WI38 (cell line): ENCODE measurements at regions not wholly inside any gene's neighbourhood (a gene's known extent, or its start where the extent isn't known, plus 50 kb on each side); places are given as distances from the start of the nearest gene placed in this dataset.

Experiments used
- H3K4me3 ChIP-seq: 2 replicates; pipeline ENCODE4 v1.5.1; 2011; ENCODE audit warnings: low read depth, mild to moderate bottlenecking, control low read depth, low read length
- TF ChIP-seq, protein P1 (sequence below): IDR thresholded peaks from 2 replicates; pipeline ENCODE4 v1.5.1; 2012; ENCODE audit warnings: low read depth, mild to moderate bottlenecking, control low read depth, low read length

DNA sequence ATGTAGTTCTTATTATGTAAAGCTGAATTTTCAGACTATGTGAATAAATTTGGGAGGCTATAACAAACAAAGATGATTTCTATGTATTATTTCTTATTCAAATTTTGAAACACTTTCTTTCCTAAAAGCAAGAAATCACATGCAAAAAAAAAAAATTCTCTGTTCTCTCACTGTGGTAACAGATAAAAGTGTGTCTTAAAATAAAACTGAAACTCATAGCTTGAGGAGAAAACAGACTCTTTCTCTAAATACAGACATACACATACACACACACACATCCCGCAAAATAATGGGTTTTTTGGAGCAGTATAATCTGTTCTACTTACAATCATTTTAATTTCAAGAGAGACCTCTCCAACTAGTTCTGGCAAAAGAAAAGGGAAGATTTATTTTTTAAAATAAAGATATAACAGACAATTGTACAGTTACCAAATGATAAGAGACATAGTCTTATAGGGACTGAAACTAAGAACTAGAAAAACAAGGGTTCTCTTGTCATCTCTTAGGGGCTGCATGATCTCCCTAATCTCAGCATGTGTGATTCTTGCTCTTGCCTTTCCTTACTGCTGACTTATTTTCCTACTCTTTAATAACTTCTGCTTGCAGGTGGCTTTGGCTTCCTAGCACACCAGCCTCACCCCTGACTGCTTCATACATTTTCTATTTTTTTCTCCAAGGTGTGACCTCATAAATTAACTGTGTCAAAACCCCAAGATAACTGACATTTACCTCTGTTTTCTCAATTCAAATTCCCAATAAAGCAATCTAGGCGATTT lies 483.5 kb upstream of the POT1 start:
- TF ChIP-seq, protein P1, sequence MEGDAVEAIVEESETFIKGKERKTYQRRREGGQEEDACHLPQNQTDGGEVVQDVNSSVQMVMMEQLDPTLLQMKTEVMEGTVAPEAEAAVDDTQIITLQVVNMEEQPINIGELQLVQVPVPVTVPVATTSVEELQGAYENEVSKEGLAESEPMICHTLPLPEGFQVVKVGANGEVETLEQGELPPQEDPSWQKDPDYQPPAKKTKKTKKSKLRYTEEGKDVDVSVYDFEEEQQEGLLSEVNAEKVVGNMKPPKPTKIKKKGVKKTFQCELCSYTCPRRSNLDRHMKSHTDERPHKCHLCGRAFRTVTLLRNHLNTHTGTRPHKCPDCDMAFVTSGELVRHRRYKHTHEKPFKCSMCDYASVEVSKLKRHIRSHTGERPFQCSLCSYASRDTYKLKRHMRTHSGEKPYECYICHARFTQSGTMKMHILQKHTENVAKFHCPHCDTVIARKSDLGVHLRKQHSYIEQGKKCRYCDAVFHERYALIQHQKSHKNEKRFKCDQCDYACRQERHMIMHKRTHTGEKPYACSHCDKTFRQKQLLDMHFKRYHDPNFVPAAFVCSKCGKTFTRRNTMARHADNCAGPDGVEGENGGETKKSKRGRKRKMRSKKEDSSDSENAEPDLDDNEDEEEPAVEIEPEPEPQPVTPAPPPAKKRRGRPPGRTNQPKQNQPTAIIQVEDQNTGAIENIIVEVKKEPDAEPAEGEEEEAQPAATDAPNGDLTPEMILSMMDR = no peak
- H3K4me3 ChIP-seq = no peak overlapping the region

DNA sequence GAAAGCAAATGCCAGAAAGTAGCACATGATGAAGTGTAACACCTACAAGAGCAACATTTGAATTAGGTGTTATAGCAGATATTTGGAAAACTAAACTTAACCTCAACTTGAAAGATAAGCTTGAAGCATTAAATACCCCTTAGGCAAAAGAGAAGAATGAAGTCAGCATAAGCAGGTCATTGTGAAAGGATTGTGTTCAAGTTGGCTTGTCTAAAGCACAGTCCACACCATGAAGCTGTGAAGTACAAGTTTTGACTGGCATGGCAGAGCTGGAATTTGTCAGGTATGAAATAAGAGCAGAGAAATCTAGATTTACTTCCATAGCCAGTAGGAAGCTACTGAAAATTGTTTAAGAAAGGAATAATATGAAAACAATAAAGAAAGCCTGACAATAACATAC lies 480.3 kb upstream of the POT1 start:
- TF ChIP-seq, protein P1 = no peak

DNA sequence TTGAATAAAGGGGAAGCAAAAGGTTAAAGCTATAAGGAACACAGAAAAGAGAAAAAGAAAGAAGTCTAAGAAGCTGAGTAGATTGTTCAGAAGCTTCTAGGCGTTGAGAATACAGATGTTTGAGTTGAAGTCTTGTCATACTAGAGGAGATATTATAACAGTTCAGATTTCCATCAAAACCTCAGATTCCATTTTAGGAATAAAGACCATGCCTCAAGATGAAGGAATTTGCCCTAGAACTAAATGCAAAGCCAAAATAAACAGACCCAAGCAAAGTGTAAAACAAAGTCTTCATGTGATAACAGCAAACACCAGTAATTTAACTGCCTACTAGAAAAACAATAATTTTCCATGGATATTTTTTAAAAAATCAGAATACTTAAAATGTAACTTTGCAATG lies 476.5 kb upstream of the POT1 start:
- H3K4me3 ChIP-seq = no peak overlapping the region
- TF ChIP-seq, protein P1 = no peak

More for the DNA sequence above, 480.3 kb upstream of the POT1 start:
- no peak overlapping the region for H3K4me3 ChIP-seq

DNA sequence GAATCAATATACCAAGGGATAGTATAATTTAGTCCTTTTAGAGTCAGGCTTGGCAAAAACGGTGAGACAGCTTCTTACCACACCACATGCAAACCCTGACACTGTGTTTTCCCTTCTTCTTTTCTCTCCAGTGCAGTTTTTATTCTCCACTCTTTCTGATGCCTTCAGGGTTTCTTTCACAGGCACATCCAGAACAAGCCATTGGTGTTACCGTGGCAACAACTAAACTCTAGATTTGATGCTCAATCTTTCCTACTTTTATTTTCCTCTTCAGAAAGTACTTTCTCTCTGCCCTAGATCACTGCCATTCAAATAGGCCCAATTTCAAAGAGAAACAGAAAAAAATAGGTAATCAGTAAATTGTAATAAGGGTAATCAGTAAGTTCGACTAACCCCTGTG lies 469.8 kb upstream of the POT1 start:
- no peak overlapping the region for H3K4me3 ChIP-seq
- TF ChIP-seq, protein P1 = no peak

DNA sequence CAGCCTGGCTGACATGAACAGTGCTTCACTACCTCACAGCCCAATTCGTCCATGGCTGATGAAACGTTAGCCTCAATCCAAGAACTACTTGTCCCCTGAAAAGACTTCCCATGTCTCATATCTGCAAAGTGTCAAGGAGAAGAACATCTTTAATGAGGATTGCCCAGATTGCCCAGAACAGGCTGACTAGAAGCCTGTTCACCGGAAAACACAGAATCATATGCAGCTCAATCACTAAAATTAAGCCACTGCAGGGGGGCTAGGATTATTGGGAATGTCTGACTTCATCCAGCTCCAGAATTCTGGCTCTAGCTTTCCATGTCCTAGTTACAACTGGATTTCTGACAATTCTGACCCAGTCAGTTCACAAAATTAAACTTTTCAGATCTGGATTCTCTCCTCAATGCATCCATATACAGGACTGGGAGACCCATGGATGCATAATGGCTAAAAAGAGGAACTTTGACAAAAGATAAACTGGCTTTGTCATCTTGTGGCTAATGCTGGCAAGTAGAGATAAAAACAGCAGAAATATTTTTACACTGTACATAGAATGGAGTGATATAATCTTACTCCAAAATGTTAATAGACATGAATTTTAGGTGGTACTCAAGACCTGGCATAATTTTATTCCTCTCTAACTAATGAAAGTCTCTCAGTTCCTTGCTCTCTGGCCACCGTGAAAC lies 467.0 kb upstream of the POT1 start:
- TF ChIP-seq, protein P1 = no peak
- no peak overlapping the region for H3K4me3 ChIP-seq

DNA sequence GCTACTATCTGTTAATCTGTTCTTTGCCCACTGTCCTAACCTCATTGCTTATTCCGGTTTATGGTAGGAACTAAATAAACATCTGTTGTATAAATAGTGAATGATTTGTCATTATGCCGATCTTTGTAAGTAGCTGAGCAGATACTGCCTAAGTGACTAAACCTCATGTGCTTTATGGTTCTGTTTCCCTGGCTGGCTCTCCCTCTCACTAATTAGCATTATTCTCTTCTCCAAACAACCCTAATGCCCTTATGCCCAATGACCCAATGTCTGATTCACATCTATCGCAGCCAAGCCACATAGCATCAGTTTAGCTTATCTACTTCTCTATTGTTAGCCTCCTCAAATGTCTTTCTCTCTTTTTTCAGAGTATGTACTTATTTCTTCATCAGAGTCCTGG lies 462.3 kb upstream of the POT1 start:
- H3K4me3 ChIP-seq = no peak overlapping the region
- TF ChIP-seq, protein P1 = no peak

DNA sequence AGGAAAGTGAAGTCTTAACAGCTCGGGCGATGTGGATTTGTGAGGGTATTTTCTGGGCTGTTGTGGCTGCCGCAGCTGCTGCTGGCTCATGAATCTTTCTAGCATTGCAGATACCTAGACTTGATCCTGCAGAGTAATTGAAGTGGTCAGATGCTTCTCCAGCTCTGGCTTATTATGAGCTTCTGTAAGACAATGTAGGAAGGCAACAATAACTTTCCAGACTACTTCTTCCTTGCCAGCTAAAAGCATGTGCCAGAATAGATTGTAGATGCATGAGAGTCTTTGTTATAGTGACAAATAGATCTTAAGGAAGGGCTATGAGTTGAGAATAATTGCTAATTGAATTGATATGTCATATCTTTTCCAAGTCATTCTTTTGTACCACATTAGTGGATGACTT lies 461.4 kb upstream of the POT1 start:
- H3K4me3 ChIP-seq = no peak overlapping the region
- TF ChIP-seq, protein P1 = no peak
